ENCODE measurements at regions not wholly inside any gene's neighbourhood (a gene's known extent, or its start where the extent isn't known, plus 50 kb on each side); places are given as distances from the start of the nearest gene placed in this dataset.

DNA sequence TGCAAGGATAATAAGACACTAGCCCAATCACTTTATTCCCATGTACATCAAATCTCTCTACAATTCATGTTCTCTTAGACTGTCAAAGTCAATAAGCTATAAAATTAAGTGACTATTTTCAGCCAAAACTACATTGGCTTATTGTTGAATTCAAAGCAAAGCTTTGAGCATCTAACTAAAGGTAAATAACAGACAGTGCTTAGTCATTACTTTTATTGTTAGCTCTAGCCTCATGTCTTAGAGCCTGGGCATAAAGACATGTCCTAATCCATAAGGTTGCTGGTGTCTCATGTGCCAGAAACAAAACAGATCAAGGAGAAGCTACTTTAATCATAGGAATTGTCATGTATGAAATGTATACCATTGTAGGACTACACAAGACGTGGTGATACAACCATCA, 103.1 kb upstream of the UNC5C start:
- DNase-seq (ENCODE audit: low read depth in 1 of 2, low spot score in 1 of 2), result no peak

DNA sequence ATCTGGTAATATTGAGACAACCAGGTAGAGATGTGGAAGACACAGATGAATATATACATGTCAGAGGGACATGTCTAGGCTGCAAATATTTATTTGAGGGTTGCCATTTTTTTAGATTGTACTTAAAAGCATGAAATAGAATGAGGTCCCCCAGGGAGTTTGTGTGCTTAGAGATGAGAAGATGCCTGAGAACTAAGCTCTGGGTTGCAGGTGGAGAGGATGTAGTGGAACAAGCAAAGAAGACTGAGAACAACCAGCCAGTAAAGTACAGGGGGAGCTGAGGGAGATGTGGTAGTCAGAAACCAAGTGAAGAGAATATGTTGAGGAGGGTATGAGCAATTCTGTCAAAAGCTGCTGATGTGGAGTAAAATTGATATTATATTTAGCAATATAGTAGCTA, 95.6 kb upstream of the UNC5C start:
- Histone ChIP-seq H3K4me3 (replicated peaks; ENCODE audit: insufficient read depth, low read length) (no peak overlapping the region), H3K27me3 (ENCODE audit: insufficient read depth, poor library complexity, severe bottlenecking) (no peaks in the 10 kb centered on the region), H3K27ac (replicated peaks) (no peak overlapping the region)
- DNase-seq (ENCODE audit: low read depth in 1 of 2, low spot score in 1 of 2), result no peak
- TF ChIP-seq, protein P1, sequence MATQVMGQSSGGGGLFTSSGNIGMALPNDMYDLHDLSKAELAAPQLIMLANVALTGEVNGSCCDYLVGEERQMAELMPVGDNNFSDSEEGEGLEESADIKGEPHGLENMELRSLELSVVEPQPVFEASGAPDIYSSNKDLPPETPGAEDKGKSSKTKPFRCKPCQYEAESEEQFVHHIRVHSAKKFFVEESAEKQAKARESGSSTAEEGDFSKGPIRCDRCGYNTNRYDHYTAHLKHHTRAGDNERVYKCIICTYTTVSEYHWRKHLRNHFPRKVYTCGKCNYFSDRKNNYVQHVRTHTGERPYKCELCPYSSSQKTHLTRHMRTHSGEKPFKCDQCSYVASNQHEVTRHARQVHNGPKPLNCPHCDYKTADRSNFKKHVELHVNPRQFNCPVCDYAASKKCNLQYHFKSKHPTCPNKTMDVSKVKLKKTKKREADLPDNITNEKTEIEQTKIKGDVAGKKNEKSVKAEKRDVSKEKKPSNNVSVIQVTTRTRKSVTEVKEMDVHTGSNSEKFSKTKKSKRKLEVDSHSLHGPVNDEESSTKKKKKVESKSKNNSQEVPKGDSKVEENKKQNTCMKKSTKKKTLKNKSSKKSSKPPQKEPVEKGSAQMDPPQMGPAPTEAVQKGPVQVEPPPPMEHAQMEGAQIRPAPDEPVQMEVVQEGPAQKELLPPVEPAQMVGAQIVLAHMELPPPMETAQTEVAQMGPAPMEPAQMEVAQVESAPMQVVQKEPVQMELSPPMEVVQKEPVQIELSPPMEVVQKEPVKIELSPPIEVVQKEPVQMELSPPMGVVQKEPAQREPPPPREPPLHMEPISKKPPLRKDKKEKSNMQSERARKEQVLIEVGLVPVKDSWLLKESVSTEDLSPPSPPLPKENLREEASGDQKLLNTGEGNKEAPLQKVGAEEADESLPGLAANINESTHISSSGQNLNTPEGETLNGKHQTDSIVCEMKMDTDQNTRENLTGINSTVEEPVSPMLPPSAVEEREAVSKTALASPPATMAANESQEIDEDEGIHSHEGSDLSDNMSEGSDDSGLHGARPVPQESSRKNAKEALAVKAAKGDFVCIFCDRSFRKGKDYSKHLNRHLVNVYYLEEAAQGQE (IDR thresholded peaks at IDR 0.05; ENCODE audit: insufficient replicate concordance, low read depth), result no peak
- TF ChIP-seq, protein P2, sequence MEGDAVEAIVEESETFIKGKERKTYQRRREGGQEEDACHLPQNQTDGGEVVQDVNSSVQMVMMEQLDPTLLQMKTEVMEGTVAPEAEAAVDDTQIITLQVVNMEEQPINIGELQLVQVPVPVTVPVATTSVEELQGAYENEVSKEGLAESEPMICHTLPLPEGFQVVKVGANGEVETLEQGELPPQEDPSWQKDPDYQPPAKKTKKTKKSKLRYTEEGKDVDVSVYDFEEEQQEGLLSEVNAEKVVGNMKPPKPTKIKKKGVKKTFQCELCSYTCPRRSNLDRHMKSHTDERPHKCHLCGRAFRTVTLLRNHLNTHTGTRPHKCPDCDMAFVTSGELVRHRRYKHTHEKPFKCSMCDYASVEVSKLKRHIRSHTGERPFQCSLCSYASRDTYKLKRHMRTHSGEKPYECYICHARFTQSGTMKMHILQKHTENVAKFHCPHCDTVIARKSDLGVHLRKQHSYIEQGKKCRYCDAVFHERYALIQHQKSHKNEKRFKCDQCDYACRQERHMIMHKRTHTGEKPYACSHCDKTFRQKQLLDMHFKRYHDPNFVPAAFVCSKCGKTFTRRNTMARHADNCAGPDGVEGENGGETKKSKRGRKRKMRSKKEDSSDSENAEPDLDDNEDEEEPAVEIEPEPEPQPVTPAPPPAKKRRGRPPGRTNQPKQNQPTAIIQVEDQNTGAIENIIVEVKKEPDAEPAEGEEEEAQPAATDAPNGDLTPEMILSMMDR (IDR thresholded peaks at IDR 0.05; ENCODE audit: insufficient read depth, low read length), result no peak
- TF ChIP-seq POLR2AphosphoS5 (IDR thresholded peaks at IDR 0.05; ENCODE audit: low read depth), result no peak
- TF ChIP-seq SPI1 (IDR thresholded peaks at IDR 0.05; ENCODE audit: borderline replicate concordance, low read depth), result no peak
- no peak for TF ChIP-seq GABPA (IDR thresholded peaks at IDR 0.05; ENCODE audit: low read depth)

More for the DNA sequence above, 103.1 kb upstream of the UNC5C start:
- no peak for TF ChIP-seq GABPA (IDR thresholded peaks at IDR 0.05; ENCODE audit: low read depth)
- TF ChIP-seq, protein P1 (IDR thresholded peaks at IDR 0.05; ENCODE audit: insufficient replicate concordance, low read depth), result no peak
- no peak for TF ChIP-seq POLR2AphosphoS5 (IDR thresholded peaks at IDR 0.05; ENCODE audit: low read depth)
- TF ChIP-seq, protein P2 (IDR thresholded peaks at IDR 0.05; ENCODE audit: insufficient read depth, low read length), result no peak
- TF ChIP-seq SPI1 (IDR thresholded peaks at IDR 0.05; ENCODE audit: borderline replicate concordance, low read depth), result no peak
- no peaks in the 10 kb centered on the region for H3K27me3 ChIP-seq (ENCODE audit: insufficient read depth, poor library complexity, severe bottlenecking)
- H3K27ac ChIP-seq (replicated peaks), result no peak overlapping the region
- no peak overlapping the region for H3K4me3 ChIP-seq (replicated peaks; ENCODE audit: insufficient read depth, low read length)

DNA sequence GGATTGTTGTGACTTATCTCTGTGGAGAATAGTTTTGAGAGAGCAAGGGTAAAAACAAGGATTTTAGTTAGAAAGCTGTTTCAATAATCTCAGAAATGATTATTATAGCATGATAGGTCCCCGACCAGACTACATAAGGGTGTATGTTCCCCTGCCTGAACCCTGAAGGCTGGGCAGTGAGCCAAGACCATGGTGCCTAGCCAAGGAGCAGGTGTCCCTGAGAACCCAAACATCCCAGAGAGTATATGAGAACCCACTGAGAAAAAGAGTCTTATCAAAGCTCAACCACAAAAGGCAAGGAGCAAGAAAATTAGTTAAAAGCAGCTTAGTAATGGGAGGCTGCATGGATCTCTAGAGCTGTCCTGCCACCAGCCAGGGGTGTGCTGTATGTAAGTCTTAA, 94.9 kb upstream of the UNC5C start:
- no peak overlapping the region for H3K27ac ChIP-seq (replicated peaks)
- TF ChIP-seq, protein P1 (IDR thresholded peaks at IDR 0.05; ENCODE audit: insufficient replicate concordance, low read depth), result no peak
- TF ChIP-seq, protein P2 (IDR thresholded peaks at IDR 0.05; ENCODE audit: insufficient read depth, low read length), result no peak
- H3K27me3 ChIP-seq (ENCODE audit: insufficient read depth, poor library complexity, severe bottlenecking), result no peaks in the 10 kb centered on the region
- H3K4me3 ChIP-seq (replicated peaks; ENCODE audit: insufficient read depth, low read length), result no peak overlapping the region
- DNase-seq (ENCODE audit: low read depth in 1 of 2, low spot score in 1 of 2), result no peak

All from HL-60 (cell line).